ENCODE measurements at regions not wholly inside any gene's neighbourhood (a gene's known extent, or its start where the extent isn't known, plus 50 kb on each side); places are given as distances from the start of the nearest gene placed in this dataset.
"Not testable (repeated sequence)": the region's sequence is repeated elsewhere in the genome, so short reads cannot be mapped to it uniquely, and the experiment has no call there.

- no peak for DNase-seq (ENCODE audit: extremely low spot score)
- Histone ChIP-seq H3K27ac (ENCODE audit: low read depth) (no peak overlapping the region), H3K4me1 (ENCODE audit: insufficient read depth) (no peaks in the 10 kb centered on the region), H3K4me3 (ENCODE audit: low read depth, low read length) (no peak overlapping the region), H3K36me3 (ENCODE audit: insufficient read depth) (no peaks in the 10 kb centered on the region)
- 38% methylated on average over 1 of the region's 1 CpG for WGBS
Measured at GRCh38 chr3:25844891-25845290, 55.0 kb downstream of the OXSM start.

- 93% methylated on average over 1 of the region's 1 CpG for WGBS
- H3K4me3 ChIP-seq (ENCODE audit: low read depth, low read length), result no peak overlapping the region
- DNase-seq (ENCODE audit: extremely low spot score), result no peak
- H3K4me1 ChIP-seq (ENCODE audit: insufficient read depth), result no peaks in the 10 kb centered on the region
- no peaks in the 10 kb centered on the region for H3K36me3 ChIP-seq (ENCODE audit: insufficient read depth)
- no peak overlapping the region for H3K27ac ChIP-seq (ENCODE audit: low read depth)
Measured at GRCh38 chr3:25846282-25846681, 56.4 kb downstream of the OXSM start.

- 97% methylated on average over 6 of the region's 6 CpGs for WGBS
- Histone ChIP-seq H3K27ac (ENCODE audit: low read depth) (no peak overlapping the region), H3K36me3 (ENCODE audit: insufficient read depth) (no peaks in the 10 kb centered on the region), H3K4me3 (ENCODE audit: low read depth, low read length) (no peak overlapping the region), H3K4me1 (ENCODE audit: insufficient read depth) (no peaks in the 10 kb centered on the region)
- no peak for DNase-seq (ENCODE audit: extremely low spot score)
Measured at GRCh38 chr3:25849091-25849490, 59.2 kb downstream of the OXSM start.

- Histone ChIP-seq H3K4me1 (ENCODE audit: insufficient read depth) (no peaks in the 10 kb centered on the region), H3K27ac (ENCODE audit: low read depth) (no peak overlapping the region), H3K4me3 (ENCODE audit: low read depth, low read length) (no peak overlapping the region), H3K36me3 (ENCODE audit: insufficient read depth) (no peaks in the 10 kb centered on the region)
- no peak for DNase-seq (ENCODE audit: extremely low spot score)
- 93% methylated on average over 7 of the region's 7 CpGs for WGBS
Measured at GRCh38 chr3:25849641-25850385, 59.9 kb downstream of the OXSM start.

GRCh38 chr3:25851693-25852259 lies 61.9 kb downstream of the OXSM start:
- not testable (repeated sequence) for H3K27ac ChIP-seq (ENCODE audit: low read depth); H3K36me3 ChIP-seq (ENCODE audit: insufficient read depth); H3K4me3 ChIP-seq (ENCODE audit: low read depth, low read length); H3K4me1 ChIP-seq (ENCODE audit: insufficient read depth); DNase-seq (ENCODE audit: extremely low spot score)
- 95% methylated on average over 21 of the region's 21 CpGs for WGBS

GRCh38 chr3:25854214-25854613 lies 64.3 kb downstream of the OXSM start:
- no peak for DNase-seq (ENCODE audit: extremely low spot score)
- 37% methylated on average over 1 of the region's 1 CpG for WGBS
- no peak overlapping the region for H3K4me3 ChIP-seq (ENCODE audit: low read depth, low read length)
- H3K36me3 ChIP-seq (ENCODE audit: insufficient read depth), result no peaks in the 10 kb centered on the region
- no peak overlapping the region for H3K27ac ChIP-seq (ENCODE audit: low read depth)
- H3K4me1 ChIP-seq (ENCODE audit: insufficient read depth), result no peaks in the 10 kb centered on the region

- Histone ChIP-seq H3K36me3 (ENCODE audit: insufficient read depth) (no peaks in the 10 kb centered on the region), H3K4me1 (ENCODE audit: insufficient read depth) (no peaks in the 10 kb centered on the region), H3K27ac (ENCODE audit: low read depth) (no peak overlapping the region), H3K4me3 (ENCODE audit: low read depth, low read length) (no peak overlapping the region)
- DNase-seq (ENCODE audit: extremely low spot score), result no peak
- WGBS, result 85% methylated on average over 3 of the region's 3 CpGs
Measured at GRCh38 chr3:25854635-25855034, 64.7 kb downstream of the OXSM start.

GRCh38 chr3:25855266-25855784 lies 65.4 kb downstream of the OXSM start:
- Histone ChIP-seq H3K27ac (ENCODE audit: low read depth) (no peak overlapping the region), H3K4me1 (ENCODE audit: insufficient read depth) (no peaks in the 10 kb centered on the region), H3K36me3 (ENCODE audit: insufficient read depth) (no peaks in the 10 kb centered on the region), H3K4me3 (ENCODE audit: low read depth, low read length) (no peak overlapping the region)
- WGBS, result 61% methylated on average over 1 of the region's 1 CpG
- DNase-seq (ENCODE audit: extremely low spot score), result no peak

GRCh38 chr3:25856902-25857518 lies 67.1 kb downstream of the OXSM start:
- Histone ChIP-seq H3K36me3 (ENCODE audit: insufficient read depth) (no peaks in the 10 kb centered on the region), H3K4me1 (ENCODE audit: insufficient read depth) (no peaks in the 10 kb centered on the region), H3K27ac (ENCODE audit: low read depth) (no peak overlapping the region), H3K4me3 (ENCODE audit: low read depth, low read length) (no peak overlapping the region)
- DNase-seq (ENCODE audit: extremely low spot score), result no peak
- 72% methylated on average over 3 of the region's 3 CpGs for WGBS

GRCh38 chr3:25861566-25861965 lies 71.7 kb downstream of the OXSM start:
- no peak overlapping the region for H3K27ac ChIP-seq (ENCODE audit: low read depth)
- H3K36me3 ChIP-seq (ENCODE audit: insufficient read depth), result no peaks in the 10 kb centered on the region
- DNase-seq (ENCODE audit: extremely low spot score), result no peak
- WGBS, result 85% methylated on average over 1 of the region's 1 CpG
- no peaks in the 10 kb centered on the region for H3K4me1 ChIP-seq (ENCODE audit: insufficient read depth)
- no peak overlapping the region for H3K4me3 ChIP-seq (ENCODE audit: low read depth, low read length)

- Histone ChIP-seq H3K27ac (ENCODE audit: low read depth) (no peak overlapping the region), H3K4me3 (ENCODE audit: low read depth, low read length) (no peak overlapping the region), H3K4me1 (ENCODE audit: insufficient read depth) (no peaks in the 10 kb centered on the region), H3K36me3 (ENCODE audit: insufficient read depth) (no peaks in the 10 kb centered on the region)
- no peak for DNase-seq (ENCODE audit: extremely low spot score)
- 86% methylated on average over 3 of the region's 3 CpGs for WGBS
Measured at GRCh38 chr3:25863011-25863415, 73.1 kb downstream of the OXSM start.

- no peak overlapping the region for H3K27ac ChIP-seq (ENCODE audit: low read depth)
- DNase-seq (ENCODE audit: extremely low spot score), result no peak
- WGBS, result 69% methylated on average over 3 of the region's 3 CpGs
- no peaks in the 10 kb centered on the region for H3K36me3 ChIP-seq (ENCODE audit: insufficient read depth)
- H3K4me1 ChIP-seq (ENCODE audit: insufficient read depth), result no peaks in the 10 kb centered on the region
- H3K4me3 ChIP-seq (ENCODE audit: low read depth, low read length), result no peak overlapping the region
Measured at GRCh38 chr3:25863416-25863959, 73.6 kb downstream of the OXSM start.

GRCh38 chr3:25870452-25870851 lies 80.6 kb downstream of the OXSM start:
- no peaks in the 10 kb centered on the region for H3K36me3 ChIP-seq (ENCODE audit: insufficient read depth)
- H3K4me3 ChIP-seq (ENCODE audit: low read depth, low read length), result no peak overlapping the region
- no peak for DNase-seq (ENCODE audit: extremely low spot score)
- H3K27ac ChIP-seq (ENCODE audit: low read depth), result no peak overlapping the region
- H3K4me1 ChIP-seq (ENCODE audit: insufficient read depth), result no peaks in the 10 kb centered on the region
